ENCODE measurements at regions not wholly inside any gene's neighbourhood (a gene's known extent, or its start where the extent isn't known, plus 50 kb on each side); places are given as distances from the start of the nearest gene placed in this dataset.

DNA sequence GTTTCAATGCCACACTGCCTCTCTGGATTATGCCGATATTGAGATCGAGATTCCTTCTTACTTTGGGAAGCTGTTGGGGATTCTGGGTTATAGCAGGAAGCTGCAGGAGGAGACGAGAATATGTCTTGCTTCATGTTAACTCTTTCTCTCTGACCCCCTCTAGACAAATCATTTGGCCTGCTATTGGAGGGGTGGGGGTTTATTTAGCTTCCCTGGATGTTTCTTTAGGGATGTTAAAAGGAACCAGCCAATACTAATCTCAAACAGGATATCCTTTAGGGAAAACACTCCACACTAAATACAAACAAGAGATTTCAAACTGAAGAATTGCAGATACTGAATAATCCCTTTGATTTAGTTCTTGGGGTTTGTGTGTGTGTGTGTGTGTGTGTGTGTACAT is 102.6 kb downstream of the TMEM100 start:
- no peak for ATAC-seq (ENCODE audit: insufficient read depth, low FRiP score)
- TF ChIP-seq, protein P1, sequence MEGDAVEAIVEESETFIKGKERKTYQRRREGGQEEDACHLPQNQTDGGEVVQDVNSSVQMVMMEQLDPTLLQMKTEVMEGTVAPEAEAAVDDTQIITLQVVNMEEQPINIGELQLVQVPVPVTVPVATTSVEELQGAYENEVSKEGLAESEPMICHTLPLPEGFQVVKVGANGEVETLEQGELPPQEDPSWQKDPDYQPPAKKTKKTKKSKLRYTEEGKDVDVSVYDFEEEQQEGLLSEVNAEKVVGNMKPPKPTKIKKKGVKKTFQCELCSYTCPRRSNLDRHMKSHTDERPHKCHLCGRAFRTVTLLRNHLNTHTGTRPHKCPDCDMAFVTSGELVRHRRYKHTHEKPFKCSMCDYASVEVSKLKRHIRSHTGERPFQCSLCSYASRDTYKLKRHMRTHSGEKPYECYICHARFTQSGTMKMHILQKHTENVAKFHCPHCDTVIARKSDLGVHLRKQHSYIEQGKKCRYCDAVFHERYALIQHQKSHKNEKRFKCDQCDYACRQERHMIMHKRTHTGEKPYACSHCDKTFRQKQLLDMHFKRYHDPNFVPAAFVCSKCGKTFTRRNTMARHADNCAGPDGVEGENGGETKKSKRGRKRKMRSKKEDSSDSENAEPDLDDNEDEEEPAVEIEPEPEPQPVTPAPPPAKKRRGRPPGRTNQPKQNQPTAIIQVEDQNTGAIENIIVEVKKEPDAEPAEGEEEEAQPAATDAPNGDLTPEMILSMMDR (IDR thresholded peaks at IDR 0.05; ENCODE audit: control extremely low read depth, extremely low read depth) = no peak

DNA sequence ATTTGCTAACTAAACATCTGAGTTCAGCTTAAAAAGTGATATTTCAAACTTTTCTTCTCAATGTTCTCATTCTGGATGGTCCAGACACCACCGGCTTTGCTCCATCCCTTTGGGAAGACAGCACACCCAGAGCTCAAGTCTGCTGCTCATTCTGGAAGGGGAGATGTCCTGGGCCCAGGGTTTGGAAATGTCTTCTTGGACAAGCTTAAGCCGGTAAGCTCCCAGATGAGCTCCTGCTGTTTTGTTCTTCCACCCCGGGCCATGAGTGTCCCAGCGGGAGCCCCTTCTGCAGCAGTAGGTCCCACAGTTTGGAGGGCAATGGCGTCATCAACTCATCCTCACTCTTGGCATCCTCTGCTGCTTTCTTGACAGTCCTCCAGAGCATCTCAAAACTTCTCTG is 105.2 kb downstream of the TMEM100 start:
- no peak overlapping the region for H3K9ac ChIP-seq (ENCODE audit: insufficient read depth in 1 of 2, low read length in 2 of 2)
- H3K4me1 ChIP-seq (ENCODE audit: control insufficient read depth in 5 of 5, insufficient read depth in 5 of 5, low read length in 5 of 5) = no peaks in the 10 kb centered on the region
- no peak overlapping the region for H3K4me3 ChIP-seq
- no peaks in the 10 kb centered on the region for H3K9me3 ChIP-seq (ENCODE audit: control insufficient read depth in 4 of 4, insufficient read depth in 3 of 4, low read length in 3 of 4)
- no peak for DNase-seq
- no peaks in the 10 kb centered on the region for H3K36me3 ChIP-seq (ENCODE audit: control insufficient read depth in 4 of 4, insufficient read depth in 4 of 4, low read length in 4 of 4)
- WGBS, 2 donors = 95 to 97% methylated on average over 5 of the region's 5 CpGs
- H3K27me3 ChIP-seq (ENCODE audit: control insufficient read depth in 3 of 3, insufficient read depth in 3 of 3, low read length in 2 of 3) = no peaks in the 10 kb centered on the region
- TF ChIP-seq, protein P1 (IDR thresholded peaks at IDR 0.05; ENCODE audit: control extremely low read depth, extremely low read depth) = no peak
- ATAC-seq (ENCODE audit: insufficient read depth, low FRiP score) = no peak
- no peak overlapping the region for H3K27ac ChIP-seq (ENCODE audit: low read depth in 1 of 2, low read length in 1 of 2)

More for the DNA sequence above, 102.6 kb downstream of the TMEM100 start:
- Histone ChIP-seq H3K4me3 (no peak overlapping the region), H3K4me1 (ENCODE audit: control insufficient read depth in 5 of 5, insufficient read depth in 5 of 5, low read length in 5 of 5) (no peaks in the 10 kb centered on the region), H3K9me3 (ENCODE audit: control insufficient read depth in 4 of 4, insufficient read depth in 3 of 4, low read length in 3 of 4) (no peaks in the 10 kb centered on the region), H3K27me3 (ENCODE audit: control insufficient read depth in 3 of 3, insufficient read depth in 3 of 3, low read length in 2 of 3) (no peaks in the 10 kb centered on the region), H3K36me3 (ENCODE audit: control insufficient read depth in 4 of 4, insufficient read depth in 4 of 4, low read length in 4 of 4) (no peaks in the 10 kb centered on the region), H3K9ac (ENCODE audit: insufficient read depth in 1 of 2, low read length in 2 of 2) (no peak overlapping the region), H3K27ac (ENCODE audit: low read depth in 1 of 2, low read length in 1 of 2) (no peak overlapping the region)
- WGBS, 2 donors = 63 to 69% methylated on average over 3 of the region's 3 CpGs
- no peak for DNase-seq

DNA sequence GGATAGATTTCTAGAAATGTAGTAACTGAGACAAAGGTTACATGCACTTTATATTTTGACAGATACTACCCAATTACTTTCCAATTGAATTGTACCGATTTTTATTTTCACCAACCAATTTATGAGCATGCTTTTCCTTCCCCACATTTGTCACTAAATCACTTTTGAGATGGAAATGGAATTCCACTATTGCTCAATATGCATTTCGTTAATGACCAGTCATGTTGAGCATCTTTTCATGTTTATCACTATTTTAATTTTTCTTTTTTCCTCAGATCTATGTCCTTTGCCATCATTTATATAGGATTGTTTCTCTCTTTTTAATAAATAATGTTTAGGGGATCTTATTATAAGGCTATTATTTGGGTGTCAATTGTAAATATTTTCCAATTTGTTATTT is 102.8 kb upstream of the SMIM36 start:
- H3K9ac ChIP-seq (ENCODE audit: insufficient read depth in 1 of 2, low read length in 2 of 2) = no peak overlapping the region
- no peaks in the 10 kb centered on the region for H3K27me3 ChIP-seq (ENCODE audit: control insufficient read depth in 3 of 3, insufficient read depth in 3 of 3, low read length in 2 of 3)
- TF ChIP-seq, protein P1 (IDR thresholded peaks at IDR 0.05; ENCODE audit: control extremely low read depth, extremely low read depth) = no peak
- no peaks in the 10 kb centered on the region for H3K4me1 ChIP-seq (ENCODE audit: control insufficient read depth in 5 of 5, insufficient read depth in 5 of 5, low read length in 5 of 5)
- WGBS, 2 donors = 77 to 91% methylated on average over 2 of the region's 2 CpGs
- ATAC-seq (ENCODE audit: insufficient read depth, low FRiP score) (no peak), DNase-seq (no peak)
- no peaks in the 10 kb centered on the region for H3K36me3 ChIP-seq (ENCODE audit: control insufficient read depth in 4 of 4, insufficient read depth in 4 of 4, low read length in 4 of 4)
- no peak overlapping the region for H3K27ac ChIP-seq (ENCODE audit: low read depth in 1 of 2, low read length in 1 of 2)
- H3K9me3 ChIP-seq (ENCODE audit: control insufficient read depth in 4 of 4, insufficient read depth in 3 of 4, low read length in 3 of 4) = no peaks in the 10 kb centered on the region
- H3K4me3 ChIP-seq = no peak overlapping the region

DNA sequence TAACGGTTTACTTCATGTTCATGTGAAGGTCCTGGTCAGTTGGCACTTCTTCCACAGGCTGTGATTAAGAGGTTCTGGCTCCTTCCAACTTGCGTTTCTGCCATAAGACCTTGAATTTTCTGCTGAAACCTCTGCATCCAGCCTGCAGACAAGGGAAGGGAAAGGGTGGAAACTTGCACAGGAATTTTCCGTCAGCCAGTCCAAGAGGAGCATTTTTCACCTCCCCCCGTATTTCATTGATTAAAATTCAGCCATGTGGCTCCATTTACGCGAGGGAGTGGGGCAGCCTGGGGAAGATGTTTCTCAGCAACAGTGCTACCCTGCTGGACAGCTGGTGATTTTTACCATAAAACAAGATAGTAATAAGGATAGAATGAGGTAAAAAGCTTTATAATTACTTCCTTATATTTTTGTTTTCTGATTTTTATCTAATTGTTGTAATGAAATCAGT is 101.5 kb upstream of the SMIM36 start:
- H3K9ac ChIP-seq (ENCODE audit: insufficient read depth in 1 of 2, low read length in 2 of 2) = no peak overlapping the region
- DNase-seq = no peak
- no peaks in the 10 kb centered on the region for H3K27me3 ChIP-seq (ENCODE audit: control insufficient read depth in 3 of 3, insufficient read depth in 3 of 3, low read length in 2 of 3)
- no peaks in the 10 kb centered on the region for H3K9me3 ChIP-seq (ENCODE audit: control insufficient read depth in 4 of 4, insufficient read depth in 3 of 4, low read length in 3 of 4)
- no peaks in the 10 kb centered on the region for H3K4me1 ChIP-seq (ENCODE audit: control insufficient read depth in 5 of 5, insufficient read depth in 5 of 5, low read length in 5 of 5)
- no peak overlapping the region for H3K27ac ChIP-seq (ENCODE audit: low read depth in 1 of 2, low read length in 1 of 2)
- ATAC-seq (ENCODE audit: insufficient read depth, low FRiP score) = no peak
- no peak overlapping the region for H3K4me3 ChIP-seq
- WGBS, 2 donors = 68 to 89% methylated on average over 6 of the region's 6 CpGs
- TF ChIP-seq, protein P1 (IDR thresholded peaks at IDR 0.05; ENCODE audit: control extremely low read depth, extremely low read depth) = no peak
- no peaks in the 10 kb centered on the region for H3K36me3 ChIP-seq (ENCODE audit: control insufficient read depth in 4 of 4, insufficient read depth in 4 of 4, low read length in 4 of 4)
